ENCODE measurements at regions not wholly inside any gene's neighbourhood (a gene's known extent, or its start where the extent isn't known, plus 50 kb on each side); places are given as distances from the start of the nearest gene placed in this dataset.

- no peak for DNase-seq (ENCODE audit: low spot score)
- Histone ChIP-seq H3K9me3 (ENCODE audit: severe bottlenecking) (no peaks in the 10 kb centered on the region), H3K27ac (ENCODE audit: poor library complexity, severe bottlenecking) (no peak overlapping the region), H3K27me3 (ENCODE audit: insufficient read depth, poor library complexity, severe bottlenecking) (no peaks in the 10 kb centered on the region), H3K36me3 (ENCODE audit: low read depth) (no peaks in the 10 kb centered on the region), H3K4me1 (ENCODE audit: insufficient read depth, poor library complexity, severe bottlenecking) (no peaks in the 10 kb centered on the region), H3K4me3 (ENCODE audit: severe bottlenecking) (no peak overlapping the region)
- no peak for ATAC-seq (ENCODE audit: low read depth)
- TF ChIP-seq, protein P1, sequence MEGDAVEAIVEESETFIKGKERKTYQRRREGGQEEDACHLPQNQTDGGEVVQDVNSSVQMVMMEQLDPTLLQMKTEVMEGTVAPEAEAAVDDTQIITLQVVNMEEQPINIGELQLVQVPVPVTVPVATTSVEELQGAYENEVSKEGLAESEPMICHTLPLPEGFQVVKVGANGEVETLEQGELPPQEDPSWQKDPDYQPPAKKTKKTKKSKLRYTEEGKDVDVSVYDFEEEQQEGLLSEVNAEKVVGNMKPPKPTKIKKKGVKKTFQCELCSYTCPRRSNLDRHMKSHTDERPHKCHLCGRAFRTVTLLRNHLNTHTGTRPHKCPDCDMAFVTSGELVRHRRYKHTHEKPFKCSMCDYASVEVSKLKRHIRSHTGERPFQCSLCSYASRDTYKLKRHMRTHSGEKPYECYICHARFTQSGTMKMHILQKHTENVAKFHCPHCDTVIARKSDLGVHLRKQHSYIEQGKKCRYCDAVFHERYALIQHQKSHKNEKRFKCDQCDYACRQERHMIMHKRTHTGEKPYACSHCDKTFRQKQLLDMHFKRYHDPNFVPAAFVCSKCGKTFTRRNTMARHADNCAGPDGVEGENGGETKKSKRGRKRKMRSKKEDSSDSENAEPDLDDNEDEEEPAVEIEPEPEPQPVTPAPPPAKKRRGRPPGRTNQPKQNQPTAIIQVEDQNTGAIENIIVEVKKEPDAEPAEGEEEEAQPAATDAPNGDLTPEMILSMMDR (IDR thresholded peaks at IDR 0.05; ENCODE audit: poor library complexity, severe bottlenecking): no peak
These were observed 112.2 kb upstream of the SYT13 start for GRCh38 chr11:45398325-45398724.

DNA sequence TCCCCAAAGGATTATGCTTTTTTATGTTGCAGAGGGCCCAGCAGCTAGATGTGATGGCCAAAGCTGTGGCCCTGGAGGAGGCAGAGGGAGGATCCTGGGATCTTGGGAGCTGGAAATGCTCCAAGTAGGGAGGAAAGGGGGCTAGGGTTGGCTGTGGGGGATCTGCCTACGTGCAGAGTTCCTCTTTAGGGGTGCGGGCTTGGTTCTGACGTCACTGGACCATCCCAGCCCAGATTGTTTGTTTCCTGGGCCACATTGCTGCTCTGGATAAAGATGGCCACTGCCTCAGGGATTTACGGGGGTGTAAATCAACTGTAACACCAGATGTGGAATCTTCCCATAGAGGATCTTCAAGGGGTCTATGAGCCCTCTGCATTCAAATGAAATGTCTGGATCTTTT, 110.3 kb upstream of the SYT13 start:
- DNase-seq (ENCODE audit: low spot score): no peak
- no peaks in the 10 kb centered on the region for H3K27me3 ChIP-seq (ENCODE audit: insufficient read depth, poor library complexity, severe bottlenecking)
- H3K36me3 ChIP-seq (ENCODE audit: low read depth): no peaks in the 10 kb centered on the region
- no peaks in the 10 kb centered on the region for H3K9me3 ChIP-seq (ENCODE audit: severe bottlenecking)
- H3K4me3 ChIP-seq (ENCODE audit: severe bottlenecking): no peak overlapping the region
- TF ChIP-seq, protein P1 (IDR thresholded peaks at IDR 0.05; ENCODE audit: poor library complexity, severe bottlenecking): no peak
- ATAC-seq (ENCODE audit: low read depth): no peak
- no peak overlapping the region for H3K27ac ChIP-seq (ENCODE audit: poor library complexity, severe bottlenecking)
- no peaks in the 10 kb centered on the region for H3K4me1 ChIP-seq (ENCODE audit: insufficient read depth, poor library complexity, severe bottlenecking)

DNA sequence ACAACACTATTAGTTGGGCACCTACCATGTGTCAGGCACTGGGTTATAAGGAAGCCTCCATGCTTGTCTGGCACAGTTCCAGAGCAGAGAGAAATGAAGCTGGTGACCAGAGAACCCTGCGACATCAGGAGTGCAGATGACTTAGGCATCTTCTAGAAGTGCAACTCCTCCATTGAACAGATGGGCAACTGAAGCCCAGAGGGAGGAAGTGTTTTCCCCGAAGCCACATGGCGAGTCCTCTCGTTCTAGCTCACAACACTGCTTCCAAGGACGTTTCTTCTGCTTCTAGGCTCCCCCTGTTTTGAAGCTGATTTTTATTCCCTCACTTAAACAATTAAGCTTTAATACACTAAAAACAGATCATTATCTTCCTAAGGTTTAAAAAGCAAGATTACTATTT, 109.8 kb upstream of the SYT13 start:
- no peaks in the 10 kb centered on the region for H3K4me1 ChIP-seq (ENCODE audit: insufficient read depth, poor library complexity, severe bottlenecking)
- ATAC-seq (ENCODE audit: low read depth): no peak
- no peaks in the 10 kb centered on the region for H3K27me3 ChIP-seq (ENCODE audit: insufficient read depth, poor library complexity, severe bottlenecking)
- H3K4me3 ChIP-seq (ENCODE audit: severe bottlenecking): no peak overlapping the region
- TF ChIP-seq, protein P1 (IDR thresholded peaks at IDR 0.05; ENCODE audit: poor library complexity, severe bottlenecking): no peak
- no peaks in the 10 kb centered on the region for H3K36me3 ChIP-seq (ENCODE audit: low read depth)
- no peak for DNase-seq (ENCODE audit: low spot score)
- no peaks in the 10 kb centered on the region for H3K9me3 ChIP-seq (ENCODE audit: severe bottlenecking)
- H3K27ac ChIP-seq (ENCODE audit: poor library complexity, severe bottlenecking): no peak overlapping the region

GRCh38 chr11:45395421-45395820, 109.3 kb upstream of the SYT13 start:
- H3K4me3 ChIP-seq (ENCODE audit: severe bottlenecking): no peak overlapping the region
- H3K27me3 ChIP-seq (ENCODE audit: insufficient read depth, poor library complexity, severe bottlenecking): no peaks in the 10 kb centered on the region
- H3K36me3 ChIP-seq (ENCODE audit: low read depth): no peaks in the 10 kb centered on the region
- H3K9me3 ChIP-seq (ENCODE audit: severe bottlenecking): no peaks in the 10 kb centered on the region
- TF ChIP-seq, protein P1 (IDR thresholded peaks at IDR 0.05; ENCODE audit: poor library complexity, severe bottlenecking): no peak
- DNase-seq (ENCODE audit: low spot score) (no peak), ATAC-seq (ENCODE audit: low read depth) (no peak)
- no peaks in the 10 kb centered on the region for H3K4me1 ChIP-seq (ENCODE audit: insufficient read depth, poor library complexity, severe bottlenecking)
- no peak overlapping the region for H3K27ac ChIP-seq (ENCODE audit: poor library complexity, severe bottlenecking)

- no peak for DNase-seq (ENCODE audit: low spot score)
- Histone ChIP-seq H3K9me3 (ENCODE audit: severe bottlenecking) (no peaks in the 10 kb centered on the region), H3K4me3 (ENCODE audit: severe bottlenecking) (no peak overlapping the region), H3K4me1 (ENCODE audit: insufficient read depth, poor library complexity, severe bottlenecking) (no peaks in the 10 kb centered on the region), H3K27ac (ENCODE audit: poor library complexity, severe bottlenecking) (no peak overlapping the region), H3K36me3 (ENCODE audit: low read depth) (no peaks in the 10 kb centered on the region), H3K27me3 (ENCODE audit: insufficient read depth, poor library complexity, severe bottlenecking) (no peaks in the 10 kb centered on the region)
- no peak for ATAC-seq (ENCODE audit: low read depth)
- TF ChIP-seq, protein P1 (IDR thresholded peaks at IDR 0.05; ENCODE audit: poor library complexity, severe bottlenecking): no peak
These were observed 108.3 kb upstream of the SYT13 start for GRCh38 chr11:45394294-45395085.

Data from RWPE2 (cell line).